ENCODE measurements at regions not wholly inside any gene's neighbourhood (a gene's known extent, or its start where the extent isn't known, plus 50 kb on each side); places are given as distances from the start of the nearest gene placed in this dataset.

DNA sequence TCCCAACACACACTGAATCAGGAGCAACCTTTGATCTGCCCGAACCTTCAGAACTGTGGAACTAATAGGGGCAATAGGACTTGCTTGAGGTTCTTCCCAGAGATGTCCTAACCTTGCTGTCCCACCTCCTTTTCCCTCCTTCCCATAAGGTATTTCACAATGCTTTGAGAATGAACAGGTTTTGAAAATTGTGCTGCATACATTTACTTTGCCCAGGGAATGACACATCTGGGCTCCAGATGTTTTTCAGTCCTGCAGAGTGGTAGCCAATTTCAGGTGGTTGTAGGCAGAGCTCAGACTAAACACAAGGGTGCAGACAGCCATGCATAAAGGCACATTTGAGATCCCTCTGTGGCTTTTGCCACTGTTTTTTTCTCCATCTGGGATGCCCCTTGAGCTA lies 206.7 kb upstream of the PWP1 start:
- no peak for FAIRE-seq

DNA sequence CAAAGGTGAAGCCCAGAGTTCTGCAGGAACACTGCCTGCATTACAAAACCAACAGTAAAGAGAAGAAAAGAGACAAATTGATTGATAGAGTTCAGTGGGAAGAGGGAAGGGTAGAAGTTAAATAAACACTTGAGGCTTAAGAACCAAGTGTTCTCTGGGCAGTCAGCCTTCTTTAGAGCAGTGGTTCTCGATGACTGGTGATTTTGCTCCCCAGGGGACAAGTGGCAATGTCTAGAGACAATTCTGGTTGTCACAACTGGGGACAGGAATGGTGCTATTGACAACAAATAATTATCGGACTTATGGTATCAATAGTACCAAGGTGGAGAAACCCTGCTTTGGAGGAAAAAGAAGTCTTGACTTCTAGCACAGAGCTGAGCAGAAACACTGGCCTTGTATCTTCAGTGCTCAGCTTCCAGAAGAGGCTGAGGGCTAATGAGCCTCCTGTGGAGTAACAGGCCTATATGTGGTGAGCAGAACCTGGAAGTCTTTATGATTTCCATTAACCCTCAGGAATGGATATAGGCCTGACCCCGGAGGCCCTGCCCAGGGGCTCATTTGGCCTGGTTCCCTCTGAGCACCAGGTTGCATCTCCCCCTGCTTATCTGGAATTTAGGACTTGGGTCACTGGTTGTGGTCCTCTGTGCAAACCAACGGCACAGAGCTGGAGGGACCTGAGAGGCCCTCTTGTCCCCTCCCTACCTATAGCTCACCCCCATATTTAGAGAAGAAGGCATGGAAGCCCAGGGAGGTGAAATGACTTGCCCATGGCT lies 204.6 kb upstream of the PWP1 start:
- no peak for FAIRE-seq

DNA sequence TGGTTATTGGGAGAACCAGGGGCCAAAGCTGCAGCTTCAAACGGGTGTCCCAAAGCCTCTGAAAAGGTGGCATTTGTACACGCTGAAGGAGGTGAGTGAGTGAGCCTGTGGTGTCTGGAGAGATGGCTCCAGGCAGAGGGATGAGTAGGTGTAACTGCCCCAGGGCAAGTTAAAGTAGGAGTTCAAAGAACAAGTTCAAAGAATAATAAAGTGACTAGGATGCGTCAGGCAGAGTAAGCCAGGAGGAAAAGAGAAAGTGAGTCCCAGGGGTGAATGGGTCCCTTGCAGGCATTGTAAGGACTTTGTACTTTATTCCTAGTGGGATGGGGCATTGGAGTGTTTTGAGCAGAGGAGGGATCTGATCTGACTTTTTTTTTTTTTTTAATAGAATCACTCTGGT lies 201.4 kb upstream of the PWP1 start:
- FAIRE-seq, result no peak

DNA sequence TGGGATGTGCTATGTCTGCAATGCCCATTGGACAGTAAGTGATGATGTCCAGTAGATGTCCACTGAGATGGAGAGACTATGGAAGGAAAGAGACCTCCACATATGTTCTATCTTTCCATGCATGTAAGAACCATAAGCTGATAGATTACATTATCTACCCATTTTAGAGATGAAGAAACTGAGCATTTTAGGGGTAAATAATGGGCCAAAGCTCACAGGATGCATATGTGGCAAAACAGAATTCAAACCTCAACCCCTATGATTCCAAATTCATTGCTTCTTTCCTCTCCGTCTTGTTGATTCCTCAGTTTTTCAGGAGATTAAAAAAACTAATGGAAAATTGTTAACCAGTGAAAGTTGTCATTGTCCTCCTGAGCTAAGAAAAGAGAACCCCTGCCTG lies 200.7 kb upstream of the PWP1 start:
- no peak for FAIRE-seq

DNA sequence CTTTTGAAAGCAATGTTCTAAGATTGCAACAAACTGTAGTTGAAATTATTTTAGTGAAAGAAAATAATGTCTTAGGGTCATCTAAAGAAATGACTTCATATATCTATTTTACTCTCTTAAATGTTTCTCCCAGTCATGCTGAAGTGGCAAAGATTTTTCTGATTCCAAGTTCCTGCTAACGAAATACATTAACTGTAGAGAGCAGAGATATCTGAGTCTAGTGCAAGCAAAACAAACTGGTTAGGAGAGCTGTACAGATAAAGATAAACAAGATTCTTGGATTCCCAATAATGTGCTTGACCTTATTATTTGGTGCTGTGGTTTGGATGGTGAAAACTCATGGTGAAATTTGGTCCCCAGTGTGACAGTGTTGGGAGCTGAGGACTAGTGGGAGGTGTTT lies 199.9 kb upstream of the PWP1 start:
- no peak for FAIRE-seq

DNA sequence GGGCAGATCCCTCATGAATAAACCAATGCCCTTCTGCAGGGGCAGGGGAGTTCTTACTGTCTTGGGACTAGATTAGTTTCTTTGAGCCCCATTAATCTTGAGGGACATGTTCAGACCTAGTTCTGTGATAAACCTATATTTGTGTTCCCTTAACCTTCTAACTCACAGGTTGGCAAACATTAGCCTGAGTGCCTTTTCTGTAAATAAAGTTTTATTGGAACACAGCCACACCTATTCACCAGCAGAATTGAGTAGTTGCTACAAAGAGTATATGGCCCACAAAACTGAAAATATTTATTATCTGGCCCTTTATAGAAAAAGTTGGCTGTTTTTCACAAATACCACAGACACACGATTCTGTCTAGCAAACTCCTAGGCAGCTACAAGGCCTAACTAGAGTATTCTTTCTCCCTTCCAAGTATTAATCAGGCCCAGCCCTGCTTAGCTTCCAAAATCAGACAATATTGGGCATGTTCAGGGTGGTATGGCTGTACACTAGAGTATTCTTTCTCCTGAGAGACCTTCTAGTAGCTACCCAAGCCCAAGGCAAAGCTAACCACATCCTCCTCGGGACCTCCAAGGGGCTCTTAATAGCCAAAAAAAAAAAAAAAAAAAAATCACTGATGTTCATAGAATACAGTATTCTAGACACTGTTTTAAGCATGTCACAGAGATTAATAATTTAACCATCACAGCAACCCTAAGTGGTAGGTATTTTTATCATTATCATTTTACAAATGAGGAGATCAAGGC lies 199.3 kb upstream of the PWP1 start:
- no peak for FAIRE-seq

DNA sequence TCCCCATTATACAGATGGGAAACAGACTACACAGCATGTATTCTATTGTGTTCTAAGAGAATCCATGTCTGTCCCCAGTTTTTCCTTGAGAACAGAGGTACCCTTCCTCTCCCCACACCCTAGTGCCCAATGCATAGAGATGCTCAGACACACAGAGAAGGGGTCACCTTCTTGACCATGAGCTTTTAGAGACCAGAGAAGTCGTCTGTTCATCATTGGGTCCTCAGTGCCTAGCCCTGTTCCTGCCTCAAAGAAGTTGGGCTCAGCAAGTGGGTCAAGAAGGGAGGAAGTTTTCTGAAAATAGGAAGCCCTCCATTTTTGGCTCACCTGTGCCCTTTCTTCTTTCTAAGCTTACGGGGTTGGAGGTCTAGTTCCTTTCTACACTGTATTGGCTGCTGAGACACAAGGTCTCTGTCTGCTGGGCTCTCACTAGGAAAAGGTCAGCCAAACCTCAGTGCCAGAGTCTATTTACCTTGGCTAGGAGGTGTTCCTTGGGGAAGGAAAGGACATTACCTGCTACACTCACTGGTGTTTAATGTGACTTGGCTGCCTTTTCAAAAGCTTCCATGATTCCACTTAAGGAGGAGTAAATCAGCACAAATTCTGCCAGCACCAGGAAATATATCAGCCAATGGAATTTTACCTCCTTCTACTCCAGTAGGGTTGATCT lies 198.5 kb upstream of the PWP1 start:
- no peak for FAIRE-seq

DNA sequence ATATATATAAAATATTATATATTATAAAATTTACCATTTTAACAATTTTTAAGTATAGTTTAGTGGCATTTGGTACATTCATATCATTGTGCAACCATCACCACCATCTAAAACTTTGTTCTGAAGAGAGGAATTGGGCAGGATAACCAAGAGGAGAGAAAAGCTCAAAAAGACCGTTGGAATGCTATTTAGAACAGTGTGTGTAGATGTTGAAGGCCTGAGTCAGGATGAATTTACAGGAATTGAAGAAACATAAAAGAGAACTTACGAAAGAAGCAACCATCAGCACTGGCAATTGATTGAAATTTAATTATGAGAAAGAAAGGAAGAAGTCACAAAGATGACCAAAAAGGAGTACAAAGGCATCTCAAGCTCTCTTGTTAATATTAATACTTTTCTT lies 196.9 kb upstream of the PWP1 start:
- no peak for FAIRE-seq

DNA sequence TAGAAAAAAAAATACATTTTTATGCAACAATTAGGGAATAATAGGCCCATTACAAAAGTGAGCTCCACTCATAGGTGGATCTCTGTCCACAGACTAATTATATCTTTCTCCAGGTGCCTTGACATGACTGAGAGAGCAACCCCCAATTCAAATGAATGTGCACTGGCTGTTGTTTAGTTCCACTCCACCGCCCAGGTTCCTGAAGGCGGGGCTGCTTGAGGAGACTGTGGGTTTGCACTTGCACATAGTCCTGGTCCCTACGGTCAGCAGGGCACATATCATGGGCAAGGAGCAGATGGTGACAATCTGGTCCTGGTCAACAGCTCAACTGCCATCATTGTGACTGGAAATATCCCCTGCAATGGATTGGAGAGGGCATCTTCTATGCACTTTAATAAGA lies 195.6 kb upstream of the PWP1 start:
- no peak for FAIRE-seq

DNA sequence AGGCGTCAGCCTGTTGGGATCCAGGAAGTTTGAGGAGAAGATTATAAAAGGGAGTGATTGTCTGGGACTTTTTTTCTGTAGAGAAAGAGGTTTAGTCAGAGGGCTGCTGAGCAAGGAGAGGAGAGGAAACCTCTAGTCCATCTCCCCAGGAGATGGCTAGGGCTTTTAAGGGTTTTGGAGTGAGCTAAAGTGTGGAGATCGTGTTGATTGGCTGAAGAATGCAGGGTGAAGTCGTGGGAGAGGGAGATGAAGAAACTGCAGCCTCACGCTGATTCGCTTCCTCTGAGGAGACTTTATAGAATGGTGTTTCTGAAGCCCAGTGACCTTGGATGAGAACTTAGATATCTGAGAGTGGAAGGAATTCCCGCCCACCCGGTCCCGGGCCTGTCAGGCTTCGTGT lies 193.7 kb upstream of the PWP1 start:
- FAIRE-seq, result no peak

DNA sequence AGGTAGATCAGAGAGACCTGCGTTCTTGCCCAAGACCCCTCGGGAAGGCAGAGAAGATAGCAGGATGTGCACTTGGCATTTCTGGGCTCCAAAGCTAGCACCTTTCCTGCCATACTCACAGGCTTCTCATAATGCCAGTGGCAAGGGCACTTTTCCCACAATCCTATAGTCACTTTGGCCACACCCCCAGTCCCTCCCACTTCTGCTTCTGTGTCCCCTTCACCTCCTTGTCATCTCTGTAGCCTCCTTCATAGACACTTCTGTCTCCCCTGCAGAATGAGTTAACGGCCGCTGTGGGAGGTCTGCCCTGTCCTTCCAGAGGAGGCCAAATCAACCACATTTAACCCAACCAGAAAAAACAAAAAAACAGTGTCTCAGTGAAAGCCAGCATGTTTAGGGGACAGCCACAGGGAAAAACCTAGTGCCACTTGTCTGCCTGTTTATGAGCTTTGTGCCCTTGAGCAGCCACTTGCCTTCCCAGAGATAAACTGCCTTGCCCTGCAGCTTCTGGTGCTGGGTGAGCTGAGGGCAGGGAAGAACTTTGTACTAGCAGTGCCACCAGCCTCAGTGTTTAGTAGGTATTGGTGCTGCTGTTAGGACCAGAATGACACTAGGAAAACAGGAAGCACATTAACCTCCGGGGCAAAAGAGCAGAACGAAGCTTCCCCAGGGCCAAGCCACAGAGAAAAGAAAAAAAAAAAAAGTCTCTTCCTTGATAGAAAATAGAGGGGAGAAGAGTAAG lies 193.0 kb upstream of the PWP1 start:
- FAIRE-seq, result no peak

DNA sequence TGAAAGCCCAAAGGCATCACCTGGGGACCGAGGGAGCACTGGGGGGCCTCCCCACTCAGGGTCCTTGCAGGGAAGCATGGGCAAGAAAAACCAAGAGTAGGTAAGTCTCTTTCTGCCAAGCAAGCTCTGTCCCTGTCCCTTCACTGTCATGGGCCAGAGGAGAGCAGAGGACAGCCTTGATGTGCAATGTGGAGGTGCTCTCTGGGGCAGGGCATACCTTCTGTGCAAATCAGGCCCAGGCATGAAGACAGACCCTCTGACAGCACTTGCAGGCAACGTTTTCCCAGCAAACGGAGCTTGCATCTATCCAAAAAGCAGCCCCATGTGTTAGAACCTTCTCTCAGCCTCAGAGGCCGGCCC lies 192.5 kb upstream of the PWP1 start:
- FAIRE-seq, result no peak

DNA sequence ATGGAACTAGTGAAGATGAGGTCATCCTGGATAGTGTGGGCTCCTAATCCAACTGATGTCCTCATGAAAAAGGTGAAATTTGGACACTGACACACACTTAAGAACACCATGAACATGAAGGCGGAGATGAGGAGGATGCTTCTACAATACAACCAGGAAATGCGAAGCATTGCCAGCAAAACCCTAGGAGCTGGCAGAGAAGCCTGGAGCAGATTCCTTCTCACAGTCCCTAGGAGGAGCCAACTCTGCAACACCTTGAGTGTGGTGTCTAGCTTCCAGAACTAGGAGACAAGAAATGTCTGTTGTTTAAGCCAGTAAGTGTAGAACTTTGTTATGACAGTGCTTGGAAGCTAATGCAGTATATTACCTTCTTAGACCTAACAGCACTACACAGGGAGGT lies 191.9 kb upstream of the PWP1 start:
- FAIRE-seq, result no peak

DNA sequence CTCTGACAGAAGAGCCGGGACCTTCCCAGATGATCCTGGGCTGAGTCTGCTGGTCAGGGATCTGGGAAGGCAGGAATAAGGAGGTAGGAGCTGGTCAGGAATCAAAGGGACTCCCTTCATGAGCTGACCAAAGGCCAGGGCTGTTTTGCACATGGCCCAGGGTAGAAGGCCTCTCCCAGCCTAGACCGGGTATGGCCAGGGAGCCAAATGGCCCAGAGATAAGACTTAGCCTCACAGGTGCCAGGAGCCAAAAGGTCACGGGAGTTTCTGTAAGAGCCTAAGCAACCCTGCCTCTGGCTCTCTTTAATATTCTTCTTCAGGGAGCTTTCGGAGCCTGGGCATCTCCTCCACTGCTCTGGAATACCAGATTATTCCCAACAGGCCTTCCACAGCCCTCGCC lies 191.3 kb upstream of the PWP1 start:
- FAIRE-seq, result no peak

DNA sequence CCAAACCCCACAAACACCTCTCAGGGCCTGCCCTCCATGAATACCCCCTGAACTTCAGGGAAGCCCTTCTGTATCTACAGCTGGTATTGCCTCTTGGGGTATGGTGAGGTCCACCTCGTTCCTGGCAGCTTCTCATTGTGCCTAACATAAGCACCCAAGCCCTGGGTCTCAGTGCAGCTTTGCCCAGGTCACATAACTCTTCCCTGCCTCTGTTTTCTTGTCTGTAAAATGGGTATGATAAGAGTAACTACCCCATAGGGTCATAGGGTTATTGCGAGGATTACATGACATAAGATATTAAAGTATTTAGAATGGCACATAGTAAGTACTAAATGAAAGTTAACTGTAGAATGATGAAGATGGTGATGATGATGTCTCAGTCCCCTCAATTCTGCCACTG lies 190.0 kb upstream of the PWP1 start:
- FAIRE-seq, result no peak

DNA sequence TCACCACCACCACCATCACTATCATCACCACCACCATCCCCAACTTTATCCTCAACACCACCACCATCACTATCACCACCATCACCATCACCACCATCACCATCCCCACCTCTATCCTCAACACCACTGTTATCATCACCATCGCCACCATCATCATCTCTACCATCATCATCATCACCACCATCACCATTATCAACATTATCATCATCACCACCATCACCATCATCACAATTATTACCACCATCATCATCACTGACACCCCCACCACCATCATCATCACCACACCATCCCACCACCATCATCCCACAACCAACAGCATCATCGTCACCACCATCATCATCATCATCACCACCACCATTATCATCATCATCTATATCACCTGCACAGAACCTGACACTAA lies 188.4 kb upstream of the PWP1 start:
- no peak for FAIRE-seq

DNA sequence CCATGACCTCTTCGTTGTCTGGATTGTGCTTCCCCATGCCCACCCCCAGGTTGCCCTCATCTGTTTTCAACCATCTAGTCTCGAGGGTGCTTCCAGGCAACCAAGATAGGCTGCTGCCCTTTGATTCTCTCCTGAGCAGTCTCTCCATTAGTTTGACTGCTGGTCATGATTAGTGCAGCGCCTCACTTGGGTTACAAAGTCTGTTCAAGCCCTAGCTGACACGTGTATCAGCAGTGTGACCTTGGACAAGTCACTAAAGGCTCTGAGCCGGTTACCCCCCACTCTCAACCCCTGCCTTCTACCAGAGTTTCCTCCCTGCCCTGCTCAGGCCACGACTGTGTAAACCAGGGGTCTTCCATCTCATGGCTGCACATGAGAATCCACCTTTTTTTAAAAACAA lies 185.3 kb upstream of the PWP1 start:
- FAIRE-seq, result no peak

DNA sequence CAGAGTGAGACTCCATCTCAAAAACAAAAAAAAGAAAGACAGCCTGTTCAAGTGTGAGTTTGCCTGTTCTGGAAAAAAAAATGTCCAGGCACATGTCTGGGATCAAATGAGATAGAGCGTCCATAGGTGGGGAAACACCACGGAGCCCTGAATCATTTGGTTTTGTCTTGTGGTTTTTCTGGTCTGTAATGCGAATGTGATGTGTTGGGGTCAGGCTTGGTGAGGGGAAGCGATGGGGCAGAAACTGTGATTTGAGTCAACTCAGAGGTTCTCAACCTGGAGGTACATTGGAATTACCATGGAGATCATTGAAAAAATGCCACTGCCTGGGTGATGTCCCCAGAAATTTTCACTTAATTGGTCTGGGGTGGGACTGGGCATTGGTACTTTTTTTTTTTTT lies 183.9 kb upstream of the PWP1 start:
- FAIRE-seq, result no peak

DNA sequence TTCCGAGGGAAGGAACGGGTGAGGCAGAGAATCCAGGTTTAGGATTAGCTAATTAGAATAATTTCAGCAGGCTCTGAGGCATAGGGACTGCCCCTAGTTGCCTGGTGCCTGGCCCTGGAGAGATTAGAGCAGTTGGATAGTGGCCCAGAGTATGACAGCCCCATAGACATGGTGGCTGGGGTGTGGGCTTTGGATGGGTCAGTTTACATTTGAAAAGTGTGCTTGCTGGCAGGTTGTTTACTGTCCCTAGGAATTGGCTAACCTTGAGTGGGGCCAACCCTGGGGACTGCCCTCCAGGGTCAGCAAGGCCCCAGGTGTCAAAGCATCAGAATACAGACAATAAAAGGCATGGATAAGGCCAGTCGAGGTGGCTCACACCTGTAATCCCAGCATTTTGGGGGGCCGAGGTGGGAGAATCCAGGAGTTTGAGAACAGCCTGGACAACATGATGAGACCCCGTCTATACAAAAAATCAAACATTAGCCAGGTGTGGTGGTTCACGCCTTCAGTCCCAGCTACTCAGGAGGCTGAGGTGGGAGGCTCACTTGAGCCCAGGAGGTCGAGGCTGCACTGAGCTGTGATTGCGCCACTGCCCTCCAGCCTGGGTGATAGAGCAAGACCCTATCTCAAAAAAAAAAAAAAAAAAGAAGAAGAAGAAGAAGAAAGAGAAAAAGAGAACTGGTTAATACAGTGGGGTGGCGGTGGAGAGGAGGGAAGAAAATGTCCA lies 182.3 kb upstream of the PWP1 start:
- no peak for FAIRE-seq

DNA sequence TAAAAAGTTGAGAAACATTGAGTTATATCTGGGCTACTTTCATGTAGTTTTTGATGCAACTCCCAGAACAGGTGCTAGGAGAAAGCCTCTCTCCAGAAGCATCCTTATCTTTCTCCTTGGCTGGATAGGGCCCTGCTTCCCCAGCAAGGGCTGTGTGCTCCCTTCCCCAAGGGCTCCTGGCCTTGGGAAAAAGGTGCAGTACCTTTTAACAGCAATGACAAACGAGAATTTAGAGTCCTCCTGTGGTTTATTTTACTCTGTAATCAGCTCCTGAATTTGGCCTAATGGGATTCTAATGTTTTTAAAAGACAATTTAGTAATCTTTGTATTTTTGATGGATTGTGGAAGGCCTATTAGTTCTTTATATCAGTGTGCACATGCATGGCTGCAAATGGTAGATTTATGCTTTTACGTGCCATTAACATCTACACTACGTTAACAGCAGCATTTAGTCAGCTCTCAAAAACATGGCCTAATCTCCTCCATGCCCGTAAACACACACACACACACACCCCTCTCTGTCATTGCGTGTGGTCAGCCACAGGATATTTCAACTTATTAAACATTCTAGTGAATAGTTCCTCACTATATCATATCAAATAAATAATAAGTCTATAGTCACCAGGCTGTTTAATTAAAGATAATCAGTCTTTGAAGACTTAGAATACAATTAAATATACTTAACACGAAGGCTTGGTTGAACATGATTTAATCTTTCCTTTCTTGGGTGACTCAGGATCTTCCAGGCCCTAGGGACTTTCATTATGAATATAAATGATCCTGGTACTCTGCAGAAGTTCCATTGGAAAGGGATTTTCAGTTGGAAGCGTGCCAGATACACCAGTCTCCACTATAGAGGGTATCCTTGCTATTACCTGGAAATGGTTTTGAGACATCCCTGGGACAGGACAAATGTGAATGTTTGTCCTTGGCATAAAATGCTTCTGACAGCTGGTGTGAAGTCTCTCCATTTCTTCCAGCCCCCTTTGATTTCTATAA lies 181.4 kb upstream of the PWP1 start:
- FAIRE-seq, result no peak

DNA sequence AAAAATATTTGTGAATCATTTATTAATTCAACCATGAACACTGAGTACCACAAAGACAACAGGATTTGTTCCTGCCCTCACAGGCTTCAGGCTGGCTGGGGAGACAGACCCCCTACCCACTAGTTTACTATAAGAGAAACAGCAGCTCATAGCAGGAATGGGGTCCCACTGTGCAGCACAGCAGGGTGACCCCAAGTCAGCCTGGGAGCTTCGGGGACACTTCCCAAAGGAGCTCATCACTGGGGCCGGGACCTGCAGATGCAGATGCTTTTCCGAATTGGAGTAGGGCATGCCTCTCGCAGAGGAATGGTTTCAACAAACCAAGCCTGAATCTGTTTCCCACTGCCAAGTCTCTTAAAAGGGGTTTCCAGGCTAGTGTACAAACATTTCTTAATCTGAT lies 176.2 kb upstream of the PWP1 start:
- FAIRE-seq, result no peak

DNA sequence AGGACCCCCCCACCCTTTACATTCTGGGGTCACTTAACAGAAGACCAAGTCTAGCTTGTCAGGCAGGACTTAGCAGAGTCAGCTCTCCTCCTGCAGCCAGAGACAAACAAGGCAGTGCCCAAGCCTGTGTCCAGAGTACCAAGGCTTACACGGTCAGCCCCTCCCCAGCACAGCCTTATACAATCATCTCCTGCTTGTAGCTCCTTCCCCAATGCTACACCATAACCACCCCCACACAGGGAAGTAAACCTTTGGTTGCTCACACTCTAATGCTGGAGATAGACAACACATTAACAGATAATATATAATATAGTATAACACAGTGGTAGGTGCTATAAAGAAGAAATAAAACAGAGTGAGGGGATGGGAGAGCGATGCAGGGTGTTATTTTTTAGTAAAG lies 175.4 kb upstream of the PWP1 start:
- no peak for FAIRE-seq
